Hepatocyte (in vitro differentiated cells): ENCODE measurements at regions not wholly inside any gene's neighbourhood (a gene's known extent, or its start where the extent isn't known, plus 50 kb on each side); places are given as distances from the start of the nearest gene placed in this dataset.

ENCODE experiments used
- DNase-seq: peaks from one replicate; pipeline ENCODE4 v3.0.0-alpha.2; 2016; ENCODE audit warnings: low spot score
- H2AFZ ChIP-seq: fragments of 200-600 bp; sonication (generic); 2 replicates; pipeline ENCODE4 v1.6.0; 2016; ENCODE audit warnings: antibody characterized with exemption, mild to moderate bottlenecking
- H3K27ac ChIP-seq: fragments of 200-600 bp; sonication (generic); 2 replicates; pipeline ENCODE4 v1.5.1; 2016; ENCODE audit warnings: mild to moderate bottlenecking
- H3K27me3 ChIP-seq: fragments of 200-600 bp; sonication (generic); 2 replicates; pipeline ENCODE4 v1.6.1; 2016
- H3K36me3 ChIP-seq: fragments of 200-600 bp; sonication (generic); replicated peaks from 2 replicates; pipeline ENCODE4 v1.5.1; 2016; ENCODE audit warnings: low read depth; ENCODE audit not compliant: insufficient read depth
- H3K4me1 ChIP-seq: fragments of 200-600 bp; sonication (generic); 2 replicates; pipeline ENCODE4 v1.5.1; 2016; ENCODE audit warnings: mild to moderate bottlenecking, moderate library complexity; ENCODE audit not compliant: insufficient read depth
- H3K4me2 ChIP-seq: fragments of 200-600 bp; sonication (generic); 2 replicates; pipeline ENCODE4 v1.6.0; 2016
- H3K4me3 ChIP-seq: fragments of 200-600 bp; sonication (generic); 2 replicates; pipeline ENCODE4 v1.5.1; 2016; ENCODE audit warnings: mild to moderate bottlenecking
- H3K79me2 ChIP-seq: fragments of 200-600 bp; sonication (generic); 2 replicates; pipeline ENCODE4 v1.6.0; 2017; ENCODE audit warnings: mild to moderate bottlenecking
- H3K9me2 ChIP-seq: fragments of 200-600 bp; sonication (generic); replicated peaks from 2 replicates; pipeline ENCODE4 v1.6.0; 2017; ENCODE audit warnings: mild to moderate bottlenecking; ENCODE audit not compliant: insufficient read depth
- H3K9me3 ChIP-seq: fragments of 200-600 bp; sonication (generic); 2 replicates; pipeline ENCODE4 v1.5.1; 2016; ENCODE audit warnings: low read depth, mild to moderate bottlenecking
- H4K20me1 ChIP-seq: fragments of 200-600 bp; sonication (generic); 2 replicates; pipeline ENCODE4 v1.6.0; 2016; ENCODE audit warnings: mild to moderate bottlenecking; ENCODE audit not compliant: insufficient read depth, poor library complexity, severe bottlenecking
- EZH2 ChIP-seq: fragments of 200-600 bp; sonication (generic); IDR thresholded peaks from 2 replicates; pipeline ENCODE4 v1.6.1; 2016; ENCODE audit warnings: antibody characterized with exemption, mild to moderate bottlenecking, borderline replicate concordance
- EZH2phosphoT487 ChIP-seq: fragments of 200-600 bp; sonication (generic); IDR thresholded peaks from one replicate; pipeline ENCODE4 v1.6.1; 2018; ENCODE audit warnings: antibody characterized with exemption, mild to moderate bottlenecking, low read depth, moderate library complexity; ENCODE audit not compliant: unreplicated experiment, severe bottlenecking
- WGBS: methylation state at CpG from one replicate; pipeline ENCODE4 v1.1.6; 2016; ENCODE audit warnings: low lambda C conversion rate; ENCODE audit errors: missing lambda C conversion rate; 5-methylcytosine and 5-hydroxymethylcytosine counted together
- TF ChIP-seq, protein P1 (sequence below): fragments of 200-600 bp; sonication (generic); IDR thresholded peaks from 2 replicates; pipeline ENCODE4 v1.5.1; 2016; ENCODE audit warnings: antibody characterized with exemption, mild to moderate bottlenecking; ENCODE audit not compliant: poor library complexity

DNA sequence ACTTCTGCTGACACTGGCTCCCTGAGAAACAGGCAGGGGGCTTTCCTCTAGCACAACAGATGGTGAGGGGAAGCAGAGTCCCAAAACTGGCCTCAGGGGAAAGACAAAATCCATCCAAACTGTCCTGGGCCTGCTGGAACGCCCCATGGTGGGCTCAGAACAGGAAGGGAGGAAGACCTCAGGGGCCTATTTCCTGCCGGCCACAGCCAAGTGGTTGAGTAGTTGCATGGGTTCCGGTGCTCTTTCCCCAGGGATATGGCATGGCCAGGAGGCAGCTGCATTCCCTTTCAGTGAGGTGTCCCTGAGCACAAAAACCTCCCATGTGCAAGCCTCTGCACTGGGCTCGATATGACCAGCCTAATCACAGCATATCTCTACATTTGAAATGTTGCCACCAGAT is 303.0 kb upstream of the IRX5 start:
- TF ChIP-seq EZH2, result no peak
- Histone ChIP-seq H3K4me3 (no peak overlapping the region), H2AFZ (no peak overlapping the region), H3K4me1 (peaks cover 19% of the 10 kb centered on the region), H3K27ac (no peak overlapping the region), H3K9me3 (no peaks in the 10 kb centered on the region), H3K9me2 (no peaks in the 10 kb centered on the region), H3K36me3 (no peaks in the 10 kb centered on the region), H3K79me2 (no peaks in the 10 kb centered on the region), H4K20me1 (no peaks in the 10 kb centered on the region), H3K27me3 (no peaks in the 10 kb centered on the region), H3K4me2 (no peak overlapping the region)
- 94% methylated on average over 4 of the region's 4 CpGs for WGBS
- no peak for DNase-seq

- Histone ChIP-seq H3K9me3 (no peaks in the 10 kb centered on the region), H3K79me2 (no peaks in the 10 kb centered on the region), H3K4me2 (no peak overlapping the region), H3K4me3 (no peak overlapping the region), H3K36me3 (no peaks in the 10 kb centered on the region), H3K9me2 (no peaks in the 10 kb centered on the region), H4K20me1 (no peaks in the 10 kb centered on the region), H2AFZ (no peak overlapping the region), H3K27me3 (no peaks in the 10 kb centered on the region), H3K27ac (no peak overlapping the region), H3K4me1 (peaks cover 5% of the 10 kb centered on the region)
- 91% methylated on average over 7 of the region's 7 CpGs for WGBS
- DNase-seq, result no peak
- TF ChIP-seq EZH2phosphoT487 (no peak), EZH2 (no peak)
- TF ChIP-seq, protein P1, sequence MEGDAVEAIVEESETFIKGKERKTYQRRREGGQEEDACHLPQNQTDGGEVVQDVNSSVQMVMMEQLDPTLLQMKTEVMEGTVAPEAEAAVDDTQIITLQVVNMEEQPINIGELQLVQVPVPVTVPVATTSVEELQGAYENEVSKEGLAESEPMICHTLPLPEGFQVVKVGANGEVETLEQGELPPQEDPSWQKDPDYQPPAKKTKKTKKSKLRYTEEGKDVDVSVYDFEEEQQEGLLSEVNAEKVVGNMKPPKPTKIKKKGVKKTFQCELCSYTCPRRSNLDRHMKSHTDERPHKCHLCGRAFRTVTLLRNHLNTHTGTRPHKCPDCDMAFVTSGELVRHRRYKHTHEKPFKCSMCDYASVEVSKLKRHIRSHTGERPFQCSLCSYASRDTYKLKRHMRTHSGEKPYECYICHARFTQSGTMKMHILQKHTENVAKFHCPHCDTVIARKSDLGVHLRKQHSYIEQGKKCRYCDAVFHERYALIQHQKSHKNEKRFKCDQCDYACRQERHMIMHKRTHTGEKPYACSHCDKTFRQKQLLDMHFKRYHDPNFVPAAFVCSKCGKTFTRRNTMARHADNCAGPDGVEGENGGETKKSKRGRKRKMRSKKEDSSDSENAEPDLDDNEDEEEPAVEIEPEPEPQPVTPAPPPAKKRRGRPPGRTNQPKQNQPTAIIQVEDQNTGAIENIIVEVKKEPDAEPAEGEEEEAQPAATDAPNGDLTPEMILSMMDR, result no peak
These were observed 307.0 kb upstream of the IRX5 start for GRCh38 chr16:54623636-54624035.

- Histone ChIP-seq H3K9me3 (no peaks in the 10 kb centered on the region), H4K20me1 (no peaks in the 10 kb centered on the region), H3K4me3 (no peak overlapping the region), H3K79me2 (no peaks in the 10 kb centered on the region), H3K27me3 (peaks cover 7% of the 10 kb centered on the region), H2AFZ (no peak overlapping the region), H3K4me1 (no peaks in the 10 kb centered on the region), H3K36me3 (no peaks in the 10 kb centered on the region), H3K27ac (no peak overlapping the region), H3K9me2 (no peaks in the 10 kb centered on the region), H3K4me2 (no peak overlapping the region)
- TF ChIP-seq, protein P1, result no peak
- TF ChIP-seq EZH2phosphoT487 (no peak), EZH2 (no peak)
- WGBS, result 97% methylated on average over 3 of the region's 3 CpGs
- no peak for DNase-seq
These were observed 310.5 kb upstream of the IRX5 start for GRCh38 chr16:54620197-54620596.

- H4K20me1 ChIP-seq, result no peaks in the 10 kb centered on the region
- no peak overlapping the region for H3K4me2 ChIP-seq
- no peaks in the 10 kb centered on the region for H3K79me2 ChIP-seq
- no peak for DNase-seq
- WGBS, result 85% methylated on average over 5 of the region's 5 CpGs
- H3K9me2 ChIP-seq, result no peaks in the 10 kb centered on the region
- H2AFZ ChIP-seq, result no peak overlapping the region
- no peak overlapping the region for H3K4me3 ChIP-seq
- no peaks in the 10 kb centered on the region for H3K9me3 ChIP-seq
- no peaks in the 10 kb centered on the region for H3K36me3 ChIP-seq
- H3K27ac ChIP-seq, result no peak overlapping the region
- TF ChIP-seq EZH2phosphoT487 (no peak), EZH2 (no peak)
- TF ChIP-seq, protein P1, result no peak
- H3K27me3 ChIP-seq, result peaks cover 7% of the 10 kb centered on the region
- H3K4me1 ChIP-seq, result no peaks in the 10 kb centered on the region
These were observed 314.1 kb upstream of the IRX5 start for GRCh38 chr16:54616610-54617009.
